DND-41 (cell line): ENCODE measurements at regions not wholly inside any gene's neighbourhood (a gene's known extent, or its start where the extent isn't known, plus 50 kb on each side); places are given as distances from the start of the nearest gene placed in this dataset.

Source experiments
- ATAC-seq: fragments of 200-7000 bp; cut with Tn5 transposase; 3 replicates; pipeline ENCODE4 v1.9.1; 2021; ENCODE audit warnings: low read depth; ENCODE audit not compliant: insufficient read depth
- DNase-seq: peaks from one replicate; pipeline ENCODE4 v3.0.0-alpha.2; 2020
- H2AFZ ChIP-seq: 2 replicates; pipeline ENCODE4 v1.6.0; 2012; ENCODE audit warnings: low read depth, low read length
- H3K27ac ChIP-seq: 2 replicates; pipeline ENCODE4 v1.5.1; 2012; ENCODE audit warnings: low read length, inconsistent platforms
- H3K27me3 ChIP-seq: fragments of 200-600 bp; sonication (generic); 2 replicates; pipeline ENCODE4 v1.6.0; 2012; ENCODE audit warnings: low read length, mild to moderate bottlenecking, inconsistent platforms; ENCODE audit not compliant: insufficient read depth, poor library complexity
- H3K36me3 ChIP-seq: 2 replicates; pipeline ENCODE4 v1.5.1; 2012; ENCODE audit warnings: low read length, inconsistent platforms; ENCODE audit not compliant: insufficient read depth
- H3K4me1 ChIP-seq: 2 replicates; pipeline ENCODE4 v1.5.1; 2012; ENCODE audit warnings: mild to moderate bottlenecking, low read length; ENCODE audit not compliant: insufficient read depth
- H3K4me2 ChIP-seq: 2 replicates; pipeline ENCODE4 v1.6.0; 2012; ENCODE audit warnings: mild to moderate bottlenecking, moderate library complexity, low read length, inconsistent platforms; ENCODE audit not compliant: insufficient read depth
- H3K4me3 ChIP-seq, 2 experiments: fragments of 200-600 bp in 1 of 2; shearing (Covaris generic) in 1 of 2; 2 replicates each; pipeline ENCODE4 v1.5.1; 2012 to 2016; ENCODE audit warnings: inconsistent platforms in 2 of 2, low read length in 2 of 2, mild to moderate bottlenecking in 2 of 2, low read depth in 1 of 2, moderate library complexity in 1 of 2
- H3K79me2 ChIP-seq: 2 replicates; pipeline ENCODE4 v1.6.0; 2012; ENCODE audit warnings: low read length, inconsistent platforms; ENCODE audit not compliant: insufficient read depth
- H3K9ac ChIP-seq: 2 replicates; pipeline ENCODE4 v1.6.0; 2012; ENCODE audit warnings: low read depth, mild to moderate bottlenecking, inconsistent platforms, low read length, moderate library complexity
- H3K9me3 ChIP-seq: 2 replicates; pipeline ENCODE4 v1.5.1; 2012; ENCODE audit warnings: low read length, moderate library complexity, mild to moderate bottlenecking, inconsistent platforms; ENCODE audit not compliant: insufficient read depth, severe bottlenecking
- H4K20me1 ChIP-seq: 2 replicates; pipeline ENCODE4 v1.6.0; 2012; ENCODE audit warnings: low read length; ENCODE audit not compliant: insufficient read depth
- CTCF ChIP-seq: IDR thresholded peaks from 2 replicates; pipeline ENCODE4 v1.5.1; 2012; ENCODE audit warnings: borderline replicate concordance, low read length, moderate library complexity, mild to moderate bottlenecking; ENCODE audit not compliant: poor library complexity, severe bottlenecking; ENCODE audit errors: extremely low read depth
- EZH2 ChIP-seq: IDR thresholded peaks from 3 replicates; pipeline ENCODE4 v1.6.1; 2012; ENCODE audit warnings: borderline replicate concordance, low read depth, mild to moderate bottlenecking, moderate library complexity, low read length, inconsistent platforms; ENCODE audit not compliant: severe bottlenecking

DNA sequence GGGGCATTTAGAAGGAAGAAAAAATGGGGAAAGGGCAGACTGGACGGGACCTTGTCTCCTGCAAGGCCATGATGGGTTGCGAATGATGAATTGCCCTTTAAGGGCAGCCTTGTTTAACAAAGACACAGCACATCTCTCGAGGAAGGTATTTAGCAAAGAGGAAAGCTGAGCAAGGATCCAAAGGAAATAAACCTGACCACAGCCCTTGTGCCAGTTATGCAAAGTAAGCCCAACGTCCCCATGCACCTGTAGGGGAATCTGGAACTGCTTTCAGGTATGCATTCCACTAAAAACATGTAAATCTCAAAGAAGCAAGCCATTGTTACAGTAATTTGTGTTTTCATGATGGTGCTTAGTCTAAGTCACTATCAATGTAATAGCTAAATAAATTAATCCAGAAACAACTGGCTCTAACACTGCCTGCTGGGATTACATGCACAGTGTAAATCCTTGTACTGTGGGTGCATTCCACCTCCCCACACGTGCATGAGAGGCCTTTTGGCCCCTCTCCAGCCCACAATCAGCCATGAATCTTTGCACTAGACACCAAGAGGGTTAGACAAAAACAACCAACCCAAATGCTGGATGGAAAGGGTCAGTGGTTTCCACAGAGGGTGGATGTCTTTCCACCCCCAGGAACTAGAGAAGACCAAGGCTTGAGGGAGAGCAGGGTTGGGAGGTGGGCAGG lies 228.8 kb upstream of the KAZN start:
- Histone ChIP-seq H3K27ac (peak overlapping the region; percentile 84), H3K4me2 (peak overlapping the region; percentile 17; the same call in 1 of the 2 replicates), H3K9me3 (no peaks in the 10 kb centered on the region), H3K9ac (peak overlapping the region; percentile 8), H3K36me3 (no peaks in the 10 kb centered on the region), H3K4me3 (no peak overlapping the region), H3K79me2 (no peaks in the 10 kb centered on the region), H2AFZ (peak overlapping the region; percentile 36), H4K20me1 (no peaks in the 10 kb centered on the region), H3K27me3 (no peaks in the 10 kb centered on the region), H3K4me1 (peaks cover 41% of the 10 kb centered on the region)
- TF ChIP-seq CTCF (no peak), EZH2 (no peak)
- DNase-seq (peak; percentile 62), ATAC-seq (peak; percentile 77)

GRCh38 chr1:14371771-14372497 lies 226.6 kb upstream of the KAZN start:
- peaks cover 34% of the 10 kb centered on the region for H3K4me1 ChIP-seq
- no peak overlapping the region for H3K27ac ChIP-seq
- no peaks in the 10 kb centered on the region for H4K20me1 ChIP-seq
- no peak overlapping the region for H3K4me2 ChIP-seq
- no peak overlapping the region for H3K4me3 ChIP-seq
- H2AFZ ChIP-seq: no peak overlapping the region
- no peak for TF ChIP-seq EZH2
- no peak for TF ChIP-seq CTCF
- H3K36me3 ChIP-seq: no peaks in the 10 kb centered on the region
- ATAC-seq: no peak
- H3K79me2 ChIP-seq: no peaks in the 10 kb centered on the region
- no peaks in the 10 kb centered on the region for H3K9me3 ChIP-seq
- DNase-seq: no peak
- H3K27me3 ChIP-seq: no peaks in the 10 kb centered on the region
- H3K9ac ChIP-seq: no peak overlapping the region

- no peak for ATAC-seq
- no peak overlapping the region for H3K9ac ChIP-seq
- no peak for TF ChIP-seq CTCF
- no peak for TF ChIP-seq EZH2
- H3K9me3 ChIP-seq: no peaks in the 10 kb centered on the region
- no peak overlapping the region for H2AFZ ChIP-seq
- H3K36me3 ChIP-seq: no peaks in the 10 kb centered on the region
- no peaks in the 10 kb centered on the region for H3K27me3 ChIP-seq
- H3K79me2 ChIP-seq: no peaks in the 10 kb centered on the region
- peaks cover 34% of the 10 kb centered on the region for H3K4me1 ChIP-seq
- no peak for DNase-seq
- H3K27ac ChIP-seq: no peak overlapping the region
- H3K4me3 ChIP-seq: no peak overlapping the region
- H4K20me1 ChIP-seq: no peaks in the 10 kb centered on the region
- H3K4me2 ChIP-seq: no peak overlapping the region
Observed at GRCh38 chr1:14372526-14372925, 226.0 kb upstream of the KAZN start.
